GM23338 (cell line): ENCODE measurements at regions not wholly inside any gene's neighbourhood (a gene's known extent, or its start where the extent isn't known, plus 50 kb on each side); places are given as distances from the start of the nearest gene placed in this dataset.

Source experiments
- ATAC-seq: fragments of 200-7000 bp; cut with Tn5 transposase; 3 replicates; pipeline ENCODE4 v1.9.1; 2020
- DNase-seq: peaks from one replicate; pipeline ENCODE4 v3.0.0-alpha.2; 2015; ENCODE audit warnings: low spot score
- H2AFZ ChIP-seq: fragments of 200-600 bp; sonication (generic); 2 replicates; pipeline ENCODE4 v1.8.0; 2016; ENCODE audit warnings: antibody characterized with exemption, mild to moderate bottlenecking, moderate library complexity
- H3F3A ChIP-seq: fragments of 200-600 bp; sonication (generic); replicated peaks from 2 replicates; pipeline ENCODE4 v1.8.0; 2017; ENCODE audit warnings: antibody characterized with exemption, mixed run types, low read depth
- H3K27ac ChIP-seq: fragments of 200-600 bp; sonication (generic); 2 replicates; pipeline ENCODE4 v1.6.1; 2016; ENCODE audit warnings: low read depth
- H3K27me3 ChIP-seq: fragments of 200-600 bp; sonication (generic); 2 replicates; pipeline ENCODE4 v1.8.0; 2016; ENCODE audit warnings: mild to moderate bottlenecking, mixed run types, moderate library complexity; ENCODE audit not compliant: insufficient read depth
- H3K36me3 ChIP-seq: fragments of 200-600 bp; sonication (generic); 2 replicates; pipeline ENCODE4 v1.8.0; 2016; ENCODE audit warnings: mild to moderate bottlenecking; ENCODE audit not compliant: insufficient read depth
- H3K4me1 ChIP-seq: fragments of 200-600 bp; sonication (generic); 2 replicates; pipeline ENCODE4 v1.8.0; 2016; ENCODE audit warnings: mild to moderate bottlenecking, moderate library complexity; ENCODE audit not compliant: insufficient read depth
- H3K4me2 ChIP-seq: fragments of 200-600 bp; sonication (generic); 2 replicates; pipeline ENCODE4 v1.7.1; 2017; ENCODE audit warnings: mixed run types
- H3K4me3 ChIP-seq: fragments of 200-600 bp; sonication (generic); 2 replicates; pipeline ENCODE4 v1.6.1; 2016; ENCODE audit warnings: mixed run types
- H3K79me2 ChIP-seq: fragments of 200-600 bp; sonication (generic); replicated peaks from 2 replicates; pipeline ENCODE4 v1.8.0; 2017; ENCODE audit warnings: mild to moderate bottlenecking; ENCODE audit not compliant: insufficient read depth
- H3K9me2 ChIP-seq: fragments of 200-600 bp; sonication (generic); 2 replicates; pipeline ENCODE4 v1.8.0; 2017; ENCODE audit not compliant: insufficient read depth
- H4K20me1 ChIP-seq: fragments of 200-600 bp; sonication (generic); replicated peaks from 2 replicates; pipeline ENCODE4 v1.8.0; 2017; ENCODE audit warnings: mild to moderate bottlenecking; ENCODE audit not compliant: insufficient read depth
- H3K27ac Mint-ChIP-seq: 2 replicates; pipeline ENCODE4 v1.8.0; 2020; ENCODE audit warnings: inconsistent platforms, mild to moderate bottlenecking, moderate library complexity, mixed read lengths
- H3K27me3 Mint-ChIP-seq: 3 replicates; pipeline ENCODE4 v1.8.0; 2022; ENCODE audit warnings: low read depth, mild to moderate bottlenecking, moderate library complexity, mixed read lengths, inconsistent platforms; ENCODE audit not compliant: insufficient read depth, poor library complexity
- H3K36me3 Mint-ChIP-seq: 3 replicates; pipeline ENCODE4 v1.8.0; 2021; ENCODE audit warnings: low read depth, mild to moderate bottlenecking, inconsistent platforms, moderate library complexity, mixed read lengths
- H3K4me1 Mint-ChIP-seq: 3 replicates; pipeline ENCODE4 v1.8.0; 2020; ENCODE audit warnings: mild to moderate bottlenecking, inconsistent platforms, mixed read lengths
- H3K4me3 Mint-ChIP-seq: 3 replicates; pipeline ENCODE4 v1.8.0; 2021; ENCODE audit warnings: moderate library complexity, mild to moderate bottlenecking, inconsistent platforms, mixed read lengths
- H3K9me3 Mint-ChIP-seq: 3 replicates; pipeline ENCODE4 v1.8.0; 2020; ENCODE audit warnings: moderate library complexity, mild to moderate bottlenecking, inconsistent platforms, mixed read lengths
- CREB1 ChIP-seq: fragments of 250-450 bp; sonication (Bioruptor Pico); IDR thresholded peaks from 2 replicates; pipeline ENCODE4 v1.5.0; 2020; ENCODE audit warnings: low read depth, mild to moderate bottlenecking, moderate library complexity
- CTCF ChIP-seq, 2 experiments: fragments of 200-600 bp in 1 of 2; sonication (generic) in 1 of 2; conservative IDR thresholded peaks; 2 replicates each; pipeline versions ENCODE4 v1.5.1 to v1.6.1; 2016 to 2017; ENCODE audit warnings: antibody characterized with exemption in 2 of 2, low read depth in 2 of 2, mild to moderate bottlenecking in 2 of 2, moderate library complexity in 1 of 2
- ETS1 ChIP-seq: IDR thresholded peaks from 2 replicates; pipeline ENCODE4 v1.6.1; 2016; ENCODE audit warnings: antibody characterized with exemption
- EZH2 ChIP-seq: fragments of 200-600 bp; sonication (generic); IDR thresholded peaks from one replicate; pipeline ENCODE4 v1.8.0; 2017; ENCODE audit warnings: antibody characterized with exemption, mild to moderate bottlenecking, low read depth; ENCODE audit not compliant: unreplicated experiment
- EZH2phosphoT487 ChIP-seq: fragments of 200-600 bp; sonication (generic); IDR thresholded peaks from one replicate; pipeline ENCODE4 v1.8.1; 2018; ENCODE audit warnings: antibody characterized with exemption; ENCODE audit not compliant: unreplicated experiment
- JUNB ChIP-seq: IDR thresholded peaks from one replicate; pipeline ENCODE4 v1.6.1; 2016; ENCODE audit warnings: antibody characterized with exemption; ENCODE audit not compliant: unreplicated experiment
- NANOG ChIP-seq: IDR thresholded peaks from 2 replicates; pipeline ENCODE4 v1.6.1; 2016; ENCODE audit warnings: antibody characterized with exemption, borderline replicate concordance
- POLR2AphosphoS5 ChIP-seq: IDR thresholded peaks from 2 replicates; pipeline ENCODE4 v1.6.1; 2016; ENCODE audit warnings: antibody characterized with exemption, low read depth
- STAT1 ChIP-seq: IDR thresholded peaks from one replicate; pipeline ENCODE4 v1.6.1; 2016; ENCODE audit warnings: antibody characterized with exemption; ENCODE audit not compliant: unreplicated experiment
- ZNF114 ChIP-seq: fragments of 250-450 bp; sonication (Bioruptor Pico); IDR thresholded peaks from 2 replicates; pipeline ENCODE4 v1.5.0; 2020; ENCODE audit warnings: mild to moderate bottlenecking, moderate library complexity
- TF ChIP-seq, protein P1 (sequence below): IDR thresholded peaks from one replicate; pipeline ENCODE4 v1.6.1; 2018; ENCODE audit warnings: antibody characterized with exemption; ENCODE audit not compliant: unreplicated experiment

- no peak for TF ChIP-seq CTCF (conservative IDR thresholded peaks at IDR 0.05; ENCODE audit: low read depth in 2 of 2)
- TF ChIP-seq EZH2phosphoT487: no peak
- TF ChIP-seq STAT1: no peak
- TF ChIP-seq POLR2AphosphoS5: no peak
- TF ChIP-seq ZNF114 (CRISPR knock-in tag): no peak
- TF ChIP-seq JUNB: no peak
- no peak for TF ChIP-seq CREB1 (CRISPR knock-in tag)
- no peak for TF ChIP-seq EZH2
- TF ChIP-seq ETS1: no peak
- TF ChIP-seq, protein P1, sequence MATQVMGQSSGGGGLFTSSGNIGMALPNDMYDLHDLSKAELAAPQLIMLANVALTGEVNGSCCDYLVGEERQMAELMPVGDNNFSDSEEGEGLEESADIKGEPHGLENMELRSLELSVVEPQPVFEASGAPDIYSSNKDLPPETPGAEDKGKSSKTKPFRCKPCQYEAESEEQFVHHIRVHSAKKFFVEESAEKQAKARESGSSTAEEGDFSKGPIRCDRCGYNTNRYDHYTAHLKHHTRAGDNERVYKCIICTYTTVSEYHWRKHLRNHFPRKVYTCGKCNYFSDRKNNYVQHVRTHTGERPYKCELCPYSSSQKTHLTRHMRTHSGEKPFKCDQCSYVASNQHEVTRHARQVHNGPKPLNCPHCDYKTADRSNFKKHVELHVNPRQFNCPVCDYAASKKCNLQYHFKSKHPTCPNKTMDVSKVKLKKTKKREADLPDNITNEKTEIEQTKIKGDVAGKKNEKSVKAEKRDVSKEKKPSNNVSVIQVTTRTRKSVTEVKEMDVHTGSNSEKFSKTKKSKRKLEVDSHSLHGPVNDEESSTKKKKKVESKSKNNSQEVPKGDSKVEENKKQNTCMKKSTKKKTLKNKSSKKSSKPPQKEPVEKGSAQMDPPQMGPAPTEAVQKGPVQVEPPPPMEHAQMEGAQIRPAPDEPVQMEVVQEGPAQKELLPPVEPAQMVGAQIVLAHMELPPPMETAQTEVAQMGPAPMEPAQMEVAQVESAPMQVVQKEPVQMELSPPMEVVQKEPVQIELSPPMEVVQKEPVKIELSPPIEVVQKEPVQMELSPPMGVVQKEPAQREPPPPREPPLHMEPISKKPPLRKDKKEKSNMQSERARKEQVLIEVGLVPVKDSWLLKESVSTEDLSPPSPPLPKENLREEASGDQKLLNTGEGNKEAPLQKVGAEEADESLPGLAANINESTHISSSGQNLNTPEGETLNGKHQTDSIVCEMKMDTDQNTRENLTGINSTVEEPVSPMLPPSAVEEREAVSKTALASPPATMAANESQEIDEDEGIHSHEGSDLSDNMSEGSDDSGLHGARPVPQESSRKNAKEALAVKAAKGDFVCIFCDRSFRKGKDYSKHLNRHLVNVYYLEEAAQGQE: no peak
Measured at GRCh38 chr16:64416216-64417005, 705.5 kb downstream of the CDH11 start (continued).

GRCh38 chr16:64412578-64413280 lies 709.1 kb downstream of the CDH11 start:
- Histone ChIP-seq H3F3A (no peaks in the 10 kb centered on the region), H3K36me3 (no peaks in the 10 kb centered on the region), H3K9me2 (no peaks in the 10 kb centered on the region), H3K27me3 (no peaks in the 10 kb centered on the region), H4K20me1 (no peaks in the 10 kb centered on the region), H2AFZ (no peak overlapping the region), H3K27ac (no peak overlapping the region), H3K4me1 (no peaks in the 10 kb centered on the region), H3K4me2 (no peak overlapping the region), H3K79me2 (no peaks in the 10 kb centered on the region), H3K4me3 (no peak overlapping the region)
- no peaks in the 10 kb centered on the region; the same call in 2 of the 3 replicates for H3K4me1 Mint-ChIP-seq
- DNase-seq (no peak), ATAC-seq (no peak)
- no peak overlapping the region for H3K27ac Mint-ChIP-seq
- H3K9me3 Mint-ChIP-seq: no peaks in the 10 kb centered on the region
- TF ChIP-seq NANOG (no peak), POLR2AphosphoS5 (no peak)
- H3K27me3 Mint-ChIP-seq: no peaks in the 10 kb centered on the region
- no peak overlapping the region for H3K4me3 Mint-ChIP-seq
- H3K36me3 Mint-ChIP-seq: no peaks in the 10 kb centered on the region
